ENCODE measurements at regions not wholly inside any gene's neighbourhood (a gene's known extent, or its start where the extent isn't known, plus 50 kb on each side); places are given as distances from the start of the nearest gene placed in this dataset.

- intact Hi-C loops (cut with micrococcal nuclease; ENCODE audit: unreplicated experiment): no loop called here
- Histone ChIP-seq H4K20me1 (ENCODE audit: insufficient read depth) (no peaks in the 10 kb centered on the region), H3K4me3 (no peak overlapping the region), H3K27ac (no peak overlapping the region), H3K36me3 (ENCODE audit: low read depth) (no peaks in the 10 kb centered on the region), H3K4me2 (no peak overlapping the region), H3F3A (ENCODE audit: insufficient read depth, low read depth) (no peaks in the 10 kb centered on the region), H3K79me2 (ENCODE audit: low read depth) (no peaks in the 10 kb centered on the region), H3K27me3 (ENCODE audit: insufficient read depth, low read depth) (no peaks in the 10 kb centered on the region), H2AFZ (0 out of 2 replicates have a peak overlapping the region, but pooled peaks have one; percentile 43), H3K9me3 (ENCODE audit: insufficient read depth, low read depth) (no peaks in the 10 kb centered on the region), H3K4me1 (replicated peaks; ENCODE audit: insufficient read depth) (no peaks in the 10 kb centered on the region), H3K9me2 (ENCODE audit: insufficient read depth) (no peaks in the 10 kb centered on the region)
- TF ChIP-seq EZH2 (IDR thresholded peaks at IDR 0.05; ENCODE audit: low read depth): no peak
- TF ChIP-seq CTCF (conservative IDR thresholded peaks at IDR 0.05): no peak
- no TSS peak for BruUV-seq (replicated peaks)
- ChIA-PET CTCF (no interaction called here), POLR2A (ENCODE audit: unreplicated experiment) (no interaction called here)
- no peak for DNase-seq
Measured at GRCh38 chr9:11757408-11757807, 935.8 kb upstream of the TYRP1 start.

- Histone ChIP-seq H2AFZ (no peak overlapping the region), H3K9me3 (ENCODE audit: insufficient read depth, low read depth) (no peaks in the 10 kb centered on the region), H3K27me3 (ENCODE audit: insufficient read depth, low read depth) (no peaks in the 10 kb centered on the region), H3K79me2 (ENCODE audit: low read depth) (no peaks in the 10 kb centered on the region), H3K4me2 (no peak overlapping the region), H3F3A (ENCODE audit: insufficient read depth, low read depth) (no peaks in the 10 kb centered on the region), H4K20me1 (ENCODE audit: insufficient read depth) (no peaks in the 10 kb centered on the region), H3K36me3 (ENCODE audit: low read depth) (no peaks in the 10 kb centered on the region), H3K4me1 (replicated peaks; ENCODE audit: insufficient read depth) (no peaks in the 10 kb centered on the region), H3K9me2 (ENCODE audit: insufficient read depth) (no peaks in the 10 kb centered on the region), H3K27ac (no peak overlapping the region), H3K4me3 (no peak overlapping the region)
- POLR2A ChIA-PET (ENCODE audit: unreplicated experiment): no interaction called here
- DNase-seq: no peak
- intact Hi-C loops (cut with micrococcal nuclease; ENCODE audit: unreplicated experiment): no loop called here
- no TSS peak for BruUV-seq (replicated peaks)
- CTCF ChIA-PET: no interaction called here
- no peak for TF ChIP-seq CTCF (conservative IDR thresholded peaks at IDR 0.05)
- no peak for TF ChIP-seq EZH2 (IDR thresholded peaks at IDR 0.05; ENCODE audit: low read depth)
Measured at GRCh38 chr9:11758016-11758415, 935.2 kb upstream of the TYRP1 start.

GRCh38 chr9:11779971-11780370, 913.2 kb upstream of the TYRP1 start:
- H3K4me1 ChIP-seq (replicated peaks; ENCODE audit: insufficient read depth): no peaks in the 10 kb centered on the region
- no peak overlapping the region for H3K4me3 ChIP-seq
- BruUV-seq (replicated peaks): no TSS peak
- no peak overlapping the region for H3K27ac ChIP-seq
- H3K4me2 ChIP-seq: no peak overlapping the region
- H4K20me1 ChIP-seq (ENCODE audit: insufficient read depth): no peaks in the 10 kb centered on the region
- no peaks in the 10 kb centered on the region for H3K9me3 ChIP-seq (ENCODE audit: insufficient read depth, low read depth)
- no peaks in the 10 kb centered on the region for H3K36me3 ChIP-seq (ENCODE audit: low read depth)
- no peak for DNase-seq
- CTCF ChIA-PET: no interaction called here
- no peaks in the 10 kb centered on the region for H3K79me2 ChIP-seq (ENCODE audit: low read depth)
- TF ChIP-seq EZH2 (IDR thresholded peaks at IDR 0.05; ENCODE audit: low read depth): no peak
- no peak for TF ChIP-seq CTCF (conservative IDR thresholded peaks at IDR 0.05)
- H3F3A ChIP-seq (ENCODE audit: insufficient read depth, low read depth): no peaks in the 10 kb centered on the region
- H3K9me2 ChIP-seq (ENCODE audit: insufficient read depth): no peaks in the 10 kb centered on the region
- no peaks in the 10 kb centered on the region for H3K27me3 ChIP-seq (ENCODE audit: insufficient read depth, low read depth)
- intact Hi-C loops (cut with micrococcal nuclease; ENCODE audit: unreplicated experiment): no loop called here
- POLR2A ChIA-PET (ENCODE audit: unreplicated experiment): no interaction called here
- H2AFZ ChIP-seq: no peak overlapping the region

Measured in PC-9 (cell line).